Loucy (cell line): ENCODE measurements at regions not wholly inside any gene's neighbourhood (a gene's known extent, or its start where the extent isn't known, plus 50 kb on each side); places are given as distances from the start of the nearest gene placed in this dataset.

ENCODE experiments used
- H2AFZ ChIP-seq: fragments of 200-600 bp; sonication (generic); 2 replicates; pipeline ENCODE4 v1.6.0; 2016; ENCODE audit warnings: antibody characterized with exemption, mild to moderate bottlenecking, low read length, moderate library complexity
- H3F3A ChIP-seq: fragments of 200-600 bp; 2 replicates; pipeline ENCODE4 v1.6.0; 2016; ENCODE audit warnings: antibody characterized with exemption, low read depth, mild to moderate bottlenecking
- H3K27me3 ChIP-seq: fragments of 200-600 bp; sonication (generic); 2 replicates; pipeline ENCODE4 v1.6.1; 2014; ENCODE audit warnings: low read length, mild to moderate bottlenecking; ENCODE audit not compliant: insufficient read depth, poor library complexity, severe bottlenecking
- H3K36me3 ChIP-seq: fragments of 200-600 bp; sonication (generic); 2 replicates; pipeline ENCODE4 v1.6.1; 2016; ENCODE audit warnings: low read length; ENCODE audit not compliant: insufficient read depth
- H3K4me1 ChIP-seq: fragments of 200-600 bp; sonication (generic); 2 replicates; pipeline ENCODE4 v1.5.1; 2014; ENCODE audit warnings: low read length, mild to moderate bottlenecking; ENCODE audit not compliant: insufficient read depth, poor library complexity, severe bottlenecking
- H3K4me2 ChIP-seq: fragments of 200-600 bp; sonication (generic); 2 replicates; pipeline ENCODE4 v1.6.0; 2014; ENCODE audit warnings: antibody characterized with exemption, low read length, low read depth, mild to moderate bottlenecking; ENCODE audit not compliant: poor library complexity, severe bottlenecking
- H3K4me3 ChIP-seq: fragments of 200-600 bp; sonication (generic); 2 replicates; pipeline ENCODE4 v1.5.1; 2014; ENCODE audit warnings: low read length, mild to moderate bottlenecking, mixed read lengths; ENCODE audit not compliant: poor library complexity, severe bottlenecking
- H3K79me2 ChIP-seq: fragments of 200-600 bp; sonication (generic); 2 replicates; pipeline ENCODE4 v1.6.1; 2014; ENCODE audit warnings: low read length; ENCODE audit not compliant: insufficient read depth
- H3K9ac ChIP-seq: fragments of 200-600 bp; sonication (generic); 2 replicates; pipeline ENCODE4 v1.6.0; 2014; ENCODE audit warnings: mild to moderate bottlenecking, low read depth, low read length, moderate library complexity; ENCODE audit not compliant: poor library complexity, severe bottlenecking
- H3K9me2 ChIP-seq: fragments of 200-600 bp; sonication (generic); replicated peaks from 2 replicates; pipeline ENCODE4 v1.6.1; 2016; ENCODE audit warnings: low read depth, low read length, mixed read lengths
- H3K9me3 ChIP-seq: fragments of 200-600 bp; sonication (generic); 2 replicates; pipeline ENCODE4 v1.6.1; 2014; ENCODE audit warnings: mild to moderate bottlenecking, antibody characterized with exemption, low read length, low read depth; ENCODE audit not compliant: insufficient read depth
- H4K20me1 ChIP-seq: fragments of 200-600 bp; sonication (generic); 2 replicates; pipeline ENCODE4 v1.6.0; 2014; ENCODE audit warnings: antibody characterized with exemption, low read length, mild to moderate bottlenecking; ENCODE audit not compliant: insufficient read depth, poor library complexity, severe bottlenecking
- EZH2phosphoT487 ChIP-seq: fragments of 200-600 bp; IDR thresholded peaks from 2 replicates; pipeline ENCODE4 v1.6.1; 2018; ENCODE audit warnings: antibody characterized with exemption, mild to moderate bottlenecking, moderate library complexity, borderline replicate concordance
- TF ChIP-seq, protein P1 (sequence below): fragments of 200-600 bp; sonication (generic); conservative IDR thresholded peaks from 2 replicates; pipeline ENCODE4 v1.5.1; 2014; ENCODE audit warnings: mild to moderate bottlenecking, antibody characterized with exemption, low read length

DNA sequence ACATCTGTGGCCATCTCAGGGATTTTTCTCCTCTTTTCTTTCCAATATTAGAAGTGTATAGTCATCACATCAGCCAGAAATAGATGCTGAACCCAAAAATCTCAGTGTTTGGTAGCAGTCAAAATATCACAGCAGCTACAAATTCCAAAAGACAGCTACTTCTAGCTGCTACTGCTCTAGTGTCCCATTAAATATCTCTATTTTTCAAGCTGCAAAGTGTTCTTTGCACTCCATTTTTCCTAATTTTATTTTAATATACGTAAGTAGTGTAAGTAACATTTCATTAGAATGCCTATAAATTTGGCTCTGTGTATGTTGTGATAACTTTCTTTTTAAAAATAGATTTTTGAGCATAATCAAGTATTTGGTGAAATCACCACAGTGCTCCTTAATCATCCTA lies 967.3 kb downstream of the BCL11A start:
- no peak overlapping the region for H3K4me2 ChIP-seq
- H3K9me3 ChIP-seq = no peaks in the 10 kb centered on the region
- H3K4me1 ChIP-seq = no peaks in the 10 kb centered on the region
- H3F3A ChIP-seq = no peaks in the 10 kb centered on the region
- H2AFZ ChIP-seq = no peak overlapping the region
- H3K9me2 ChIP-seq = no peaks in the 10 kb centered on the region
- no peak overlapping the region for H3K9ac ChIP-seq
- no peaks in the 10 kb centered on the region for H3K27me3 ChIP-seq
- no peak overlapping the region for H3K4me3 ChIP-seq
- no peaks in the 10 kb centered on the region for H4K20me1 ChIP-seq
- H3K36me3 ChIP-seq = no peaks in the 10 kb centered on the region
- H3K79me2 ChIP-seq = no peaks in the 10 kb centered on the region
- TF ChIP-seq, protein P1, sequence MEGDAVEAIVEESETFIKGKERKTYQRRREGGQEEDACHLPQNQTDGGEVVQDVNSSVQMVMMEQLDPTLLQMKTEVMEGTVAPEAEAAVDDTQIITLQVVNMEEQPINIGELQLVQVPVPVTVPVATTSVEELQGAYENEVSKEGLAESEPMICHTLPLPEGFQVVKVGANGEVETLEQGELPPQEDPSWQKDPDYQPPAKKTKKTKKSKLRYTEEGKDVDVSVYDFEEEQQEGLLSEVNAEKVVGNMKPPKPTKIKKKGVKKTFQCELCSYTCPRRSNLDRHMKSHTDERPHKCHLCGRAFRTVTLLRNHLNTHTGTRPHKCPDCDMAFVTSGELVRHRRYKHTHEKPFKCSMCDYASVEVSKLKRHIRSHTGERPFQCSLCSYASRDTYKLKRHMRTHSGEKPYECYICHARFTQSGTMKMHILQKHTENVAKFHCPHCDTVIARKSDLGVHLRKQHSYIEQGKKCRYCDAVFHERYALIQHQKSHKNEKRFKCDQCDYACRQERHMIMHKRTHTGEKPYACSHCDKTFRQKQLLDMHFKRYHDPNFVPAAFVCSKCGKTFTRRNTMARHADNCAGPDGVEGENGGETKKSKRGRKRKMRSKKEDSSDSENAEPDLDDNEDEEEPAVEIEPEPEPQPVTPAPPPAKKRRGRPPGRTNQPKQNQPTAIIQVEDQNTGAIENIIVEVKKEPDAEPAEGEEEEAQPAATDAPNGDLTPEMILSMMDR = no peak
- no peak for TF ChIP-seq EZH2phosphoT487

DNA sequence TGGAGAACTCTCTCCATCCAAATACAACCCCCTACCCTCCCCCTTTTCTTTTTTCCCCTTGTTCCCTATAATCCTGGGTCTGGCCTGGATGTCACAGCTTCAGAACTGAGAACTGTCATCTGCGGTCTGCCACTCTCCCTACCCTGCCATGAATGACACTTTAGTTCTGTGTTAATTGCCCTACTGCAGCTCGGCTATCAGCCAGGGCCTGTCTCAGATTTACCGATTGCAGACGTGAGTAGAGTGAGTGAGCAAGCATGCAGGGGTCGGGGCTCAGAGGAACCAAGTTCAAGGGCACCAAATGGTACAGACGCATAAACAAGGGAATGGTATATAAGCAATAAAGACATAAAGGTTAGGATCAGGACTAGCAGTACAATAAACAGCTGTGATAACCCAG lies 967.8 kb downstream of the BCL11A start:
- no peaks in the 10 kb centered on the region for H3K4me1 ChIP-seq
- no peaks in the 10 kb centered on the region for H3K79me2 ChIP-seq
- no peaks in the 10 kb centered on the region for H3F3A ChIP-seq
- no peak overlapping the region for H3K4me3 ChIP-seq
- H2AFZ ChIP-seq = no peak overlapping the region
- H3K36me3 ChIP-seq = no peaks in the 10 kb centered on the region
- H3K4me2 ChIP-seq = no peak overlapping the region
- no peaks in the 10 kb centered on the region for H4K20me1 ChIP-seq
- no peak overlapping the region for H3K9ac ChIP-seq
- no peaks in the 10 kb centered on the region for H3K9me3 ChIP-seq
- H3K27me3 ChIP-seq = no peaks in the 10 kb centered on the region
- no peaks in the 10 kb centered on the region for H3K9me2 ChIP-seq
- TF ChIP-seq EZH2phosphoT487 = no peak
- TF ChIP-seq, protein P1 = no peak

DNA sequence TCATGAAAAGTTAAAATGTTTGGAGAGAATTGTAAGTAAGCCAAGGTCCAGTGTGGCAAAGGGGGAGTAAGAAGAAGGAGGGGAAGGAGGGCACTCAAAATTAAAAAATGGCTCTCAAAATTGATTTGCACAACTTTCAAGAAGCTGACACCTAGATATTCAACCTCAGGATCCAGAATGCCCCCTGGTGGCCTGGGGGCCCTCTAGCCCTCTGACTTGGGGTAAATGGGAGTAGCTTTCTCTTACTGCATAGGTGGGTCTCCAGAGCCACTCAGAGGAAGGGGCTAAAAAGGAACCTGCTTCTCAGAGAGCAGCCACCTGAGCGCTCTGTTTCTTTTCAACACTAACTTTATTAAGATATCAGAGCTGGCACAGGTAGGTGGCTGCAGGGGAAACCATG lies 968.5 kb downstream of the BCL11A start:
- Histone ChIP-seq H3K9ac (no peak overlapping the region), H3K4me3 (no peak overlapping the region), H4K20me1 (no peaks in the 10 kb centered on the region), H3K9me2 (no peaks in the 10 kb centered on the region), H3K9me3 (no peaks in the 10 kb centered on the region), H3K79me2 (no peaks in the 10 kb centered on the region), H2AFZ (peak overlapping the region; percentile 20; the same call in 1 of the 2 replicates), H3F3A (no peaks in the 10 kb centered on the region), H3K4me1 (no peaks in the 10 kb centered on the region), H3K36me3 (no peaks in the 10 kb centered on the region), H3K4me2 (no peak overlapping the region), H3K27me3 (no peaks in the 10 kb centered on the region)
- TF ChIP-seq EZH2phosphoT487 = no peak
- TF ChIP-seq, protein P1 = peak; percentile 69
